NCI-H526 treated with DMSO at 0.1 percent for 48 hours (cell line): ENCODE measurements at regions not wholly inside any gene's neighbourhood (a gene's known extent, or its start where the extent isn't known, plus 50 kb on each side); places are given as distances from the start of the nearest gene placed in this dataset.
"Not testable (repeated sequence)": the region's sequence is repeated elsewhere in the genome, so short reads cannot be mapped to it uniquely, and the experiment has no call there.

ENCODE experiments used
- DNase-seq: peaks from one replicate; lab custom pipeline; 2025; lab: John Stamatoyannopoulos, UW

DNA sequence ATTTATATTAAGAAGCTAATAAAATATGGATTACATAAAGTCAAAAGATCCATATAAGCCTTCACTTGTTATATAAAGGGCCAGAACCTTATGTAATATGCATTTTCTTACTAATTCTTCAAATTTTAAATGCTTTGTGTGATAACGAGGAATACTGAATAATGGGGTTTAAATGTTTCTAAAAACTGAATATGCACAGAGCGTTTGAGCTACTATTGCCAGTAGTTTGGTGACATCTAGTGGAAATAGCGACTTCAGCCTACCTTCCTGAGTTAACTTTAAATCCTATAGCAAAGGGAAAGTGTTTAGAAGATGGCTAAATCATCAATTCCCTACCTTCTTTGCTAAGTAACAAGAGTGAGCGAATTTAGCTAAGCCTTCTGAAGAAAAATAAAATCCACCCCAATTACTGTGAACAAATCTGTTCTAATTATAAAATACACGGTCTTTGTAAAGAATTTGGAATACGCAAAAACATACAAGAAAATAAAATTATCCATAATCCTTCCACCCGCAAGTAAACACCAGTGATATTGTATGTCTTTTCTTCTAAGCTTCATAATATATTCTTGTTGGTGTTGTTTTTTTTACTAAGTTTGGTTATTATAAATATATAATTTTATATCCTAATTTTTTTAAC, 115.5 kb upstream of the G2E3 start:
- DNase-seq, result peak; percentile 14

DNA sequence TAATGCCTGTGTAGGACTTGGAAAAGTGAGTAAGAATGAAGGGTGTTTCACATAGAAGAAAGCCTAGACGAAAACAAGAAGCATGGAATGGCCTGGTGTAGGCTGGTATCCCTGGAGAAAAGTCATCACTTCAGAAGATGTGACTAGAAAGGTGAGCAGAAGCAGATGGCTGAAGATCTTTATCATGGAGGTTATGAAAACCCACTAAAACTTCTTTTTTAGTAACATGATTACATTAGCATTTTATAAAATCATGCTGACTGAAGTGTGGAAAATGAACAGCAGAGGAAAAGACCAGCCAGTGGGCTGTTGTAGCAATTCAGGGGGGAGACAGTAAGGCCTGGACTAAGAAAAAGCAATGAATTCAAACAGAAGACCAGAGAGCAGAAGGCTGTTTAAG, 114.5 kb upstream of the G2E3 start:
- DNase-seq, result no peak

DNA sequence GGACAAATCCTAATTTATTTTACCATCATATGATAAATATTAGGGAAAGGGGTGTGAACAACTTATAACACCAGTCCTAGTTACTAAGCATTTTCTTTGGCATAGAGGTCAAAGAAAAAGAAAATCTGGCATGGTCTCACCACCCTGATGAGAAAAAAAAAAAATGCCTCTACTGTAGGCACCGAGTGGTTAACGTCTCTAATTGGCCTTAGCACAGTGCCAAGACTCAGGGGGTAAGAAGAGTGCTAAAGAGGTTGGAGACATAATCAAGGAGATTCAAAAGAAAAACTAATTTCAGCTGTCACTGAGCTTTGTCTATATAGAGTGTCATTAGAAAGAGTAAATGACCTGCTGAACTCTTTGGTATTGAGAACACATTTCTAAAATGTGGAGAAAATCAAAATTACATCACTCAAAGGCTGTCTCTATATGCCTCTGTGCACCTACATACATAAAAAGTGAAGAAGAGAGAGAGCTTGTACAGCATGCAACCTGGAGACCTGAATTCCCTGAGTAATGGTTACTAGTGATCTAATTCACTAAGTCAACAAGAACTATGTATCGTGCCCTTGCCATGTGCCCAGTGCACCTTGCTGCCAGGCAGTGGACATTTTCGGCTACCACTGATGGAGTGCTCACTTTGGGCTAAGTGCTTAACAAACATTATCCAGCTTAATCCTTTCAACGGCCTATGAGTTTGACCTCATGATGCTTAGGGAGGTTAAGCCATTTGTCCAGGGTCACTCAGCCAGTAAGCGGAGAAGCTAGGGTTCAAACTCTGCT, 113.8 kb upstream of the G2E3 start:
- DNase-seq, result no peak

DNA sequence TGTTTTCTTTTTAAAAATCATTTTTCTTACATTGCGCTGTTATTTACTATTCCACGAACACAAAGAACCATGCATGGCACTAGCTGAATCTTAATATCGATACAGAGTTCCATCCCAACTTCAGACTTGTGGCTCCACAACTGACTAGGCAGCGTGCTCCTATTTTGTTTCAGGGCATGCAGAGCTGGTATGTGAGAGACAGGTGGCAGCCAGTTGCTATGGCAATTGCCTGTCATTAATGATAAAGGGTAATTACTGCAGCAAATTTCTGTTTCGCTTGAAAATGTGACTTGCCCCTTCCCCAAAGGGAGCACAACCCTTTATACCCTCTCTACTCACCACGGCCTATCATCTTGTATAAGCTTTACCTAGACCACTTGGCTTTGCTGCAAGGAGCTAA, 113.1 kb upstream of the G2E3 start:
- DNase-seq, result no peak

DNA sequence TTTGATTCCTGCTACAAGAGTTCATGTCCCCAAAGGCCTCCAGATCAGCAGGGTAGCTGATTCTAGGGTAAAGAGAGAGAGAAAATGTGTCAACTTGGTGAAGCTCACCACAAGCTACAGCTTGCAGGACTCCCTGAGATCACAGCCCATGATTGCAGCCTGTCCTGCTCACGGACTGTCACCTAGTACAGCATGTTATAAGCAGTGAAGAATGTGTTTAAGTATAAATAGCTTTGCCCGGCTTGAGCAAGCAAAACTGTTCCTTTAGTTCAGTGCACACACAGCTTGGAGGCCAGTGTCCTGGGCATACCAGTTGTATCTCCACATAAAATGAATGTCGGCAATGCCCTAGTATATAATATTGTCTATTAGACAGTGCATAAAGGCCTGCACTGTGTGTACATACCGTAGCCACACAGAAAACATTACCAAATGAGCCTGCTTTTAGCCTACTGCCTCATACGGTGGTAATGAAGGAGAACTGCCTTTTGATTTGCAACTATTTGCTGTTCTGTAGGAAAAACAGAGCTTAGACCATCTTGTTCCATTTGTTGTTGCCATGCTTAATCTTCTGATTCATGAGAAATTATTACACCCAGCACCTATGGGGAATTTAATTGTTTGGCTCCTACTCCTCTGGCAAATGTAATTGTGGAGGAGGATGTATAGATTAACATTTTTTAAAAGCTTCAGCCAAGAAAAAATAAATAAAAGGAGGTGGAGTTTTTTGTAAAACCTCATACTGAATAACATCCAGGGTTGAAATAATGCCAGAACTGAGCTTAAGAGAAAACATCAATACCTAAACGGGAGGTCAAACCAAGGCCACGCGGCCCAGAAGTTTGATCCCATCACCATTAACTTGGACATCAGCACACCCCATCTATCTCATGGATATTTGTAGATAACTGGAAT, 108.1 kb upstream of the G2E3 start:
- no peak for DNase-seq

DNA sequence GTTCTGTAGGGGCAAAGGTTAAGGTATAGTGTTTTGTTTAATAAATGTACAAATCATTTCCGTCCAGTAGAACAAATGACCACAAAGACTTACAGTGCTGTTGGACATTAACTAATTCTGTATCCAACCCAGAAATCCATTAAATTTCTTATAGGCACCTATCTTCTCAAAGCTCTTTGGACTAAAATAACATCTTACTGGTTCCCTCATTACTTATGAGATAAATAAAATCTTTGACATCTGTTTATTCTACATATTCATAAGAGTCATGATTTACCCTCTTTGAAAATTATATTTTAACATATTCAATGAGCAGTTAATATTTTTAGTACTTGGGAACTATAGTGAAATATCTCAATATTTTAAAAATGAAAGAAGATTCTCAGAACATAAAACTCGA, 102.7 kb upstream of the G2E3 start:
- no peak for DNase-seq

DNA sequence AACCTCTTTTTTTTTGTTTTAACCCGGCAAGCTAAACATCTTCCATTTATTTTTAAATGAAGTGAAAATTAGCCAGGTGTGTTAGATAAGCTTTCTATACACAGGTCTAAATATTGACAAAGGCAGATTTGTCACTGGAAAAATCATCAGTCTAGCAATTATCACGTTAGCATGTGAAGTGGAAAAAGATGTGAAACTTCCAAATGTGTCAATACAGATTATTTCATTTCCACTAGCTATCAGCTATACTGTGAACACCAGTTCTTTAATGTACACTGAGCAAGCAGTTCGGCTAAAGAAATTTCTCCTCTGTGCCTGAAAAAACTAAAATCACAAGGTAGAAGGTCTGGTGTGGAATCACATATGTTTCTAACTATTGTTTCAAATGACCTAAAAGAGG, 96.6 kb upstream of the G2E3 start:
- DNase-seq, result no peak

DNA sequence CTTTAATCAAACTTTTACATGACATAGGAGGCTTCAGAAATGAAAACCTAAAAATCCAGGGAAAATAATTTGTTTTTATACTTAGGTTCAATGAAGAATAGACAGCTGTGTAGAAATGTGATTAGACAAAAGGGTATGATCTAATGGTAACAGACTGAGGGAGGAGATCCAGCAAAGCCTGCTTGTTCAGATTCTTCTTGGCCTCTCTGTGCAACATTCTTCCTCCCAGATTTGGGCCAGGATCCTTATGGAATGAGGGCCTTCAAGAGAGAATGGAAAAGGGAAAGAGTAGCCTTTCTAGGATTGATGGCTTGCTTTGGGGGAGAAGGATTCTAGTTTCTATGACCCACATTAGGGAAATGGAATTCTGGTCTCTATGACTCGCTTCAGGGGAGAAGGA, 94.5 kb upstream of the G2E3 start:
- DNase-seq, result no peak

DNA sequence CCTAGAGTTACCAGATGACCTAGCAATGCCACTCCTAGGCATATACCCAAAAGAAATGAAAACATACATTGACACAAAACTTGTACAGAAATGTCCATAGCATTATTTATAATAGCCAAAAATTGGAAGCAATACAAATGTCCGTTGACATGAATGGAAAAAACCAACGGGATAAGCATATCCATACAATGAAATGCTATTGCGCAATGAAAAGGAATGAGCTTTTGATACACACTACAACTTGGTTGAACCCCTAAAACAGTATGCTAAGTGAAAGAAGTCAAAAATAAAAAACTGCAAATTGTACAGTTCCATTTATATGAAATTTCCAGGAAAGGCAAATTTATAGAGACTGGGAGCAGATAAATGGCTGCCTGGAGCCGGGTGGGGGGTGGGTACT, 90.6 kb upstream of the G2E3 start:
- DNase-seq, result no peak

DNA sequence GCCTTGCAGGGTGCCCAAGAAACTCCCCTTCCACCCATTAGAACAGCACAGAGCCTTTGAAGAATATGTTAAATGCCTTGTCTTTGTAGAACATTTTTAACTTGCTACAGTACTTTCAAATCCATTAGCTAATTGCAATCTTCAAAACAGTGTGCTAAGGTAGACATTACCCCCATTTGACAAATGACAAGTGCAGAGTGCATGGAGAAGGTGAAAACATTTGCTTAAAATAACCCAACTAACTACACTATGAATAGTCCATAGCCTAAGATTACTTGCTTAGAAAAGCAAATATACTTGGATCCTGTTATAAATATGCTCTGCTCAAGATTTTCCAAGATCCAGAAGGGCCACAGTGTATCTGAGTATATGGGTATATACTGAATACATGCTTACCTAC, 87.0 kb upstream of the G2E3 start:
- DNase-seq, result no peak

DNA sequence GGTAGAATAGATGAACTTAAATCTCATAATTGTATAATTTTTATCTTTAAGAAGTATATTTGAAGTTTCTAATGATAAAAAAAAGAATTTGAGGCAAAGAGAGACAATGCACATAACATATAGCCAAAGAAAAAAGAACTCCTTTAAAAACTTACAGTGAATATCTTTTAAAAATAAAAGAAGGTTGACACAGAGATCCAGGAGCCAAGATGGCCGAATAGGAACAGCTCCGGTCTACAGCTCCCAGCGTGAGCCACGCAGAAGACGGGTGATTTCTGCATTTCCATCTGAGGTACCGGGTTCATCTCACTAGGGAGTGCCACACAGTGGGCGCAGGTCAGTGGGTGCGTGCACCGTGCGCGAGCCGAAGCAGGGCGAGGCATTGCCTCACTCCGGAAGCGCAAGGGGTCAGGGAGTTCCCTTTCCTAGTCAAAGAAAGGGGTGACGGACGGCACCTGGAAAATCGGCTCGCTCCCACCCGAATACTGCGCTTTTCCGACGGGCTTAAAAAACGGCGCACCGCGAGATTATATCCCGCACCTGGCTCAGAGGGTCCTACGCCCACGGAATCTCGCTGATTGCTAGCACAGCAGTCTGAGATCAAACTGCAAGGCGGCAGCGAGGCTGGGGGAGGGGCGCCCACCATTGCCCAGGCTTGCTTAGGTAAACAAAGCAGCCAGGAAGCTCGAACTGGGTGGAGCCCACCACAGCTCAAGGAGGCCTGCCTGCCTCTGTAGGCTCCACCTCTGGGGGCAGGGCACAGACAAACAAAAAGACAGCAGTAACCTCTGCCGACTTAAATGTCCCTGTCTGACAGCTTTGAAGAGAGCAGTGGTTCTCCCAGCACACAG, 84.9 kb upstream of the G2E3 start:
- DNase-seq, result not testable (repeated sequence)

DNA sequence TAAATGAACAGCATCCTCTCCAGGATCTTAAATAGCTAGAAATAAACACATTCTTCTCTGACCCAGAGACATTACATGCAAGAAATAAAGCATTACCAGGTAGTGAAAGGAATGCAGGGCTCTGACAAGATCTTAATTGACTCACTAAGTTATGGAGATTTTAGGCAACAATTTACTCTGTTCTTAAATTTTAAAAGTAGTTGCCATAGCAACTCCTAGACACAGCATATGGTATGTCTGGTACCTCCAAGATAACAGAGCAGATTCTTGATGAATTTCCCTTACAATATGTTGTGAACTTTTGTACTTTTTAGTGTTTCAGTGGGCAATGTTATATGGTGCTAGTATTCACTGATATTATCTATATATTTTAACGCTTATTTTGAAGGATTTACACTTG, 76.7 kb upstream of the G2E3 start:
- DNase-seq, result no peak

DNA sequence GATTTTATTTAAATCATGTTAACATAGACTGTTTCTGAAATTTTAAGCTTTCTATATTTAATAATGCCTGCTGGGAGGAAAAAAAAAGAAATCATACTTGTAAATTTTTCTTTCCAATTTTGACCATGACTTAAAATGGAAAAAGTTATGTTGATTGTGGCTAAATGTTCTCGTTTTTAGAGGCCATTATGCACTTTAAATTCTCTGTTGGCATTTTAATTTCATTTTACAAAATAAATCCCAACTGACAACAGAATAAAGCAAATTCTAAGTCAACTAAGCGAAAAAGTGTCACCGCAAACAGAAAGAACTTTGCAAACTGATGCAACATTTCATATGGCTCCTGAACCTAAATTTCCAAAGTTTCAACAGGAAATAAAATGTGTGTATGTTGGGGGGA, 74.8 kb upstream of the G2E3 start:
- DNase-seq, result no peak

DNA sequence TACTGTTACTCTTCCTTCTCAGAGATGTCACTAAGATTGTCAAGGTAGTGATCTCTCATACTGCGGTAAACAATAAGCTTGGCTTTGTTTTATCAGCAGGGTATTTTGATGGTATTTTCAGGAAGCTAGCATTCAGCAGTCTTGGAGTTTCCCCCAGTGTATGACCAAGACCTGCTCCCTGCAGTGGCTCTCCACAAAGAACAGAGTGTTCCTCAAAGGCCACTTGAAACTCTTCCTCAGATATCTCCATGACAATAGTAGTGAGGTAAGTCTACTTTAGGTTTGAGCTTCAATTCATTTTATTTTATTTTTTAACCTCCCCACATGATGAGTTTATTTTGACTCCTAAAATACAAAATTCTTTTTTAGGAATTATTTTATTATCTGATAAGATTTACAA, 74.0 kb upstream of the G2E3 start:
- DNase-seq, result no peak

DNA sequence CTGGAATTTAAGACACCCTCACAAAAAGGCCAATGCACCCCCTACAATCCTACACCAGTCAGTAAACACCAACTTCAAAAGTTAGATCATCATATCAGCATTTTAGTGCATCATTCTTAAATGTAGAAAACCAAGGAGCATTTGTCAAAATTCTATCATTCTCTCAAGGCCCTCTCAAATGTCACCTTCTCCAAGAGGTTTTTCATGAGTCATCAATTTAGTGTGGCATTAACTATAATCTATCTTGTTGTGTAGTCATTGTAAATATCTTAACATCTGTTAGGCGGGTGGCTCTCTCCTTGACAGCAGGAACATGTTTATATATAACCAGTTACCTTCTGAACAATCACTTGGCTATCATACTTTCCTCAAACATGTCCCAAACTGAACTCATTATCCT, 62.1 kb upstream of the G2E3 start:
- DNase-seq, result no peak

DNA sequence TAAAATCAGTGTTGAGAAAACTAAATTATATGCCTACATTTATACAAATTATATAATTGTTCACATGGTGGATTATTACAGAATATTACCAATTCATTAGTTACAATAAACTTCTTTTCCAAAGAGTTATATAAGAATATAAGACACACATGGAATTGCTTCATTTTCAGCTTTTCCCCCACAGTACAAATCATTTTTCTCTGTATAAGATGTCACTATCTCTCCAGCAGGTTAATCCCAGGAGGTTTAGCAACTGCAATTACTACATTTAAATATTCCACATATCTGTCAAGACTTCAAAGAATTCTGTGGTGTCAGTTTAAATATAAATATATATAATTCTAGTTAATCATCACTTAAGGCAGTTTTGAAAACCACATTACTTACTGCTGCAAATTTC, 59.6 kb upstream of the G2E3 start:
- DNase-seq, result no peak

DNA sequence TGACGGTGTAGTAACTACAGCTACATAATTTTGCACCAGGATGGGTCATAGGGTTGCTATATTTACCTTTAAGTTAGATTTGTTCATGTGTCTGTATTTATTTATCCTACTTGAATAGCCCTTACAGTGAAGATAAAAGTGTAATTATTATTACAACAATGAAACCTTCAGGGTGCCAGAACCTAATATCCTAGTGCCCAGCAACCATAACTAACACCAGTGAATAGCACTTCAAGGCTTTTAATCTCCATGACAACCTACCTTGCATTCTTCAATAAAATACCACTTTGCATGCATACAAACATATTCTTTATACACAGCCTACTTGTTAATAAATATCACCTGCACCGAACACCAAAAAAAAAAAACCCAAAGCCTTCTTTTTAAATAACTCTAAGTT, 58.7 kb upstream of the G2E3 start:
- no peak for DNase-seq

DNA sequence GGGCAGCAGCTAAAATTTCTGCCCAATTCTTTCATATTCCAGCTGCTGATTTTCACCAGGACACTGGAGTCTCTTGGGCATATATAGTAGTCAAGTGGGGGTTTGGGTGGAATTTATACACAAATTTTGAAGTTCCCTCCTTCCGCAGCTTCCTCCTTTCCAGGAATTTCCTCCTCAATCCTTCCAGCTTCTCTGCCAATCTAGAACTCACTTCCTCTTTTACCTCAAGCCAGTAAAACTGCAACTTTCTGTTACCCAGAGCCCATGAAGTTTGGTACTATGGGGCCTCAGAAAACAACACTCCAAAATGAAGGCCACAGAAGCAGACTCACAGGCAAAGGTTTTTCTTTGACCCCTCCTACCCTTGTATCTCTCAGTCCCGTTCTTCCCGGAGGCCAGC, 51.7 kb upstream of the G2E3 start:
- no peak for DNase-seq
